Esophagus (tissue), 2 donors: ENCODE measurements at regions not wholly inside any gene's neighbourhood (a gene's known extent, or its start where the extent isn't known, plus 50 kb on each side); places are given as distances from the start of the nearest gene placed in this dataset.

Experiments
- H3K27ac ChIP-seq, 2 donors: one replicate each; pipeline ENCODE4 v1.5.1; 2013; ENCODE audit warnings: low read depth in 2 of 2, mild to moderate bottlenecking in 2 of 2, inconsistent platforms in 1 of 2, low read length in 1 of 2, moderate library complexity in 1 of 2
- H3K27me3 ChIP-seq, 2 donors: one replicate each; pipeline ENCODE4 v1.6.1; 2013; ENCODE audit warnings: low read length in 2 of 2, control low read depth in 1 of 2, mild to moderate bottlenecking in 1 of 2; ENCODE audit not compliant: insufficient read depth in 2 of 2, control insufficient read depth in 1 of 2
- H3K36me3 ChIP-seq, 2 donors: one replicate each; pipeline ENCODE4 v1.6.1; 2013; ENCODE audit warnings: low read length in 1 of 2; ENCODE audit not compliant: control insufficient read depth in 2 of 2, insufficient read depth in 2 of 2
- H3K4me1 ChIP-seq, 2 donors: one replicate each; pipeline ENCODE4 v1.6.1; 2013; ENCODE audit warnings: low read length in 1 of 2; ENCODE audit not compliant: control insufficient read depth in 2 of 2, insufficient read depth in 2 of 2
- H3K4me3 ChIP-seq, 2 donors: one replicate each; pipeline ENCODE4 v1.5.1; 2013; ENCODE audit warnings: low read length in 2 of 2, mild to moderate bottlenecking in 2 of 2, low read depth in 1 of 2, moderate library complexity in 1 of 2
- H3K9me3 ChIP-seq, 2 donors: one replicate each; pipeline ENCODE4 v1.6.1; 2013; ENCODE audit warnings: mild to moderate bottlenecking in 2 of 2, low read depth in 1 of 2, low read length in 1 of 2, moderate library complexity in 1 of 2; ENCODE audit not compliant: control insufficient read depth in 2 of 2, insufficient read depth in 1 of 2
- WGBS, 2 donors: extraction: QIAGEN DNeasy Blood & Tissue Kit; methylation state at CpG; one replicate each; pipeline ENCODE4 v1.1.7; 2013; 5-methylcytosine and 5-hydroxymethylcytosine counted together
- donor health status: healthy with polysubstance abuse.
- donor health status: Bipolar disorder and iron deficiency.

DNA sequence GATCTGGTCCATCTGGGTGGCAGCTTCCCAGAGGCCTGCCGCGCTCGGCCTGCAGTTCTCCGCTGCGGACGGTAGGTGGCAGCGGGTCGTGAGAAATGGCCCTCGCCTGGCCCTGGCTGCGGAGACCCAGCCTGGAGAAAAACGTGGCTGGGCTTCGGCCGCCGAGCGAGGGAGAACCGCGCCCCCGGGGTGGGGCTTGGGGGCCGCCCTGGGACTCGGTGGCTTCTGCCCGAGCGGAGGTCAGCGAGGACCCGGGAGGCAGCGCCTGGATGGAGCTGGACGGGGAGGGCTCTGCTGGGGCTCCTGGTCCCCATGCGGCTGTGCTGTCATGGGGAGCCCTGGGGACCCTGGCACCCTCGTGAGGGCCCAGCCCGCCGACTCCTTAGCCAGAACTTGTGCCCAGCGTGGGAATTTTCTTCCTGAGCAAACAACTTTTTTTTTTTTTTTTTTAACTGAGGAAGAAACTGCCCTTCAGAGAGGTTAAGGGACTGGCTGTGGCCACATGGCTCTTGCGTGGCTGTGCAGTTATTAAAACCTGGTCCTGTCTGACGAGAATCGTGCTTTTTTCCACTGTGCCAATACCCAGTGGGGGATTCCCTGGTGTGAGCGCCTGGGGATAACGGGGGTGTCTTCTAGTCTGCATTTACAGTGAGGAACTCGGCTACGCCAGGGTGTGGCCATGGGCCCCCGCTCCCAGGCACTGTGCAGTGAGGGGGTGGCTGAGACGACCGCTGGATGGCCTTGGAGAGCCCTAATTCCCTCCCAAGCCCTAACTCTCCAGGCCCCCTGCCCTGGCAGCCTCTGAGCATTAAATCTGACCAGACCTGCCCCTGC lies 535.6 kb downstream of the INSC start:
- H3K4me3 ChIP-seq = peak overlapping the region; percentile 41 to 49
- WGBS, 2 donors = 3 to 5% methylated on average over 41 of the region's 41 CpGs
- H3K36me3 ChIP-seq = no peaks in the 10 kb centered on the region
- H3K27me3 ChIP-seq = no peaks in the 10 kb centered on the region
- H3K4me1 ChIP-seq = peaks cover 0 to 4% of the 10 kb centered on the region in 2 donors
- peak overlapping the region; percentile 56 to 70 for H3K27ac ChIP-seq
- no peaks in the 10 kb centered on the region for H3K9me3 ChIP-seq

DNA sequence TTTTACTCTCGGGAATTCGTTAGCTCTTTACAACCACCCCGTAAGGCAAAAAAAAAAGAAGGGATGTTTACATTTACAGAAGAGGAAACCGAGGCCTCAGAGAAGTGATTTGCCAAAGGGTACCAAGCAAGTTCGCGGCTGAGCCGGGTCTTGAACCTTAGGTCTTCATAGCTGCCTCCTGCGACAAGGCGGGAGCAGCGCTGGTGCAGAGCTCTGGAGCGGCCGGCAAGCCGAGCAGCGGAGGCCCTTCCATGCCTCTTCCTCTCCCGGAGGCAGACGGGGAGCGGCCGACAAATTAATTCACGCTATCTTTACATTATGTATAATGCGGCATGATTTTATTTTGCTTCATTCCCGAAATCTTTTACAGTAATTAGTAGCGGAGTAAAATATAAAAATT lies 536.3 kb downstream of the INSC start:
- WGBS, 2 donors = 81 to 83% methylated on average over 22 of the region's 22 CpGs
- Histone ChIP-seq H3K4me3 (no peak overlapping the region), H3K36me3 (no peaks in the 10 kb centered on the region), H3K27me3 (no peaks in the 10 kb centered on the region), H3K4me1 (peaks cover 0 to 4% of the 10 kb centered on the region in 2 donors), H3K9me3 (no peaks in the 10 kb centered on the region), H3K27ac (no peak overlapping the region)

DNA sequence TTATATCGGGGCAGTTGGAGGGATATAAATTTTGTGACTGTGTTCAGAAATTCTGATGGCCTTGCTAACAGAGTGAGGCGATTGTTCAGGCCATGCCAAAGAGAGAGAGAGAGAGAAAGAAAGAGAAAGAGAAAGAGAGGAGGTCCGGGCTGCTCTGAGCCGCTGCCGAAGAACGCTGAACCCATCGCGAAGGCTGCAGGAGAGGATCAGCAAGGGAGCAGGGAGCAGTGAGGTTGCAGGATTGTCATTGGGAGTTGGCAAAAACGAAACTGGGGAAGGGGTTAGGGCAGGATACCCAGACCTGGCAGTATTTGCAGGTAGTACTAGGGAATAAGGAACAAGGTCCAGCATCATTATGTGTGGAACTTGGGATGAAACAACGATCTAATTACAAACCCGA lies 537.1 kb downstream of the INSC start:
- Histone ChIP-seq H3K27ac (no peak overlapping the region), H3K4me3 (no peak overlapping the region), H3K27me3 (no peaks in the 10 kb centered on the region), H3K4me1 (peaks cover 0 to 4% of the 10 kb centered on the region in 2 donors), H3K36me3 (no peaks in the 10 kb centered on the region), H3K9me3 (no peaks in the 10 kb centered on the region)
- 74 to 76% methylated on average over 11 of the region's 11 CpGs for WGBS, 2 donors

DNA sequence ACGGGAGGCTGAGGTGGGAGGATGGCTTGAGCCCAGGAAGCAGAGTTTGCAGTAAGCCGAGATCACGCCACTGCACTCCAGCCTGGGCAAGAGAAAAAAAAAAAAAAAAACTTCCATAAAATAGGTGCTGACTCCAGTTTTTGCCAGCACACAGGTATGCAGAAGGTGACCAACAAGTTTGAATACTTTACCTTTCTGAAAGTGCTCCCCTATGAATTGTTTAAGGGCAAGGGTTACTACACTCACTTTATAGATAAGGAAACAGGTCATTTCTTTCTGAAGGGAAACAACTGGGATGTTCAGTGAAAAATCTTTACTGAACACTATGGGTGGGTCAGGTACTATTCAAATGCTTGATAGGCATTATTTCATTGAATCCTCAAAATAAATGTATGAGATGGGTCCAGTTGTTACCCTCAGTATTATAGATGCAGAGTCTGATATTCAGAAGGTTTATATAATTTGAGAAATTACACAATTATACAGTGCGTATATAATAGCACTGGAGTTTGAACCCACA lies 538.5 kb downstream of the INSC start:
- H3K27ac ChIP-seq = no peak overlapping the region
- WGBS, 2 donors = 84 to 86% methylated on average over 4 of the region's 4 CpGs

DNA sequence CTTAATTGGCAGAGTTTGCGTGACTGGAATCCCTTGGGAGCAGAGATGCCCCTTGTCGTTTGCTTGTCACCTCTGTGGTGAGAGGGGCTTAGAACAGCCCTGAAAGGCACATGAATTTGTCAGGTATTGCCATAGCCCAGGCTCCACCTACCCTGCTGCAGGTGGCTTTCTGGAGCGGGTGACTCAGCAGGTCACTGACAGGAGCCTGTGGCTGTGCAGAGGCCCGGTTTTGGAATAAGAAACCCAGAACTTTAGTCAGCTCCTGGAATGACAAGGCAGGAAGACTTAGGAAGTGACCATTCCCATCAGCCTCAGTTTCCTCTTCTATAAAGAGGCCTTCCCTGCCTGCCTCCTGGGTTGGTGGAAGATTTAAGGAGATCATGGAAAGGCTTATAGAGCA lies 539.7 kb downstream of the INSC start:
- Histone ChIP-seq H3K4me1 (peaks cover 0 to 4% of the 10 kb centered on the region in 2 donors), H3K27ac (no peak overlapping the region), H3K27me3 (no peaks in the 10 kb centered on the region), H3K4me3 (no peak overlapping the region), H3K36me3 (no peaks in the 10 kb centered on the region), H3K9me3 (no peaks in the 10 kb centered on the region)
- 51 to 66% methylated on average over 4 of the region's 4 CpGs for WGBS, 2 donors

More for the DNA sequence above, 538.5 kb downstream of the INSC start:
- H3K36me3 ChIP-seq = no peaks in the 10 kb centered on the region
- H3K9me3 ChIP-seq = no peaks in the 10 kb centered on the region
- H3K27me3 ChIP-seq = no peaks in the 10 kb centered on the region
- H3K4me1 ChIP-seq = peaks cover 0 to 4% of the 10 kb centered on the region in 2 donors
- H3K4me3 ChIP-seq = no peak overlapping the region

DNA sequence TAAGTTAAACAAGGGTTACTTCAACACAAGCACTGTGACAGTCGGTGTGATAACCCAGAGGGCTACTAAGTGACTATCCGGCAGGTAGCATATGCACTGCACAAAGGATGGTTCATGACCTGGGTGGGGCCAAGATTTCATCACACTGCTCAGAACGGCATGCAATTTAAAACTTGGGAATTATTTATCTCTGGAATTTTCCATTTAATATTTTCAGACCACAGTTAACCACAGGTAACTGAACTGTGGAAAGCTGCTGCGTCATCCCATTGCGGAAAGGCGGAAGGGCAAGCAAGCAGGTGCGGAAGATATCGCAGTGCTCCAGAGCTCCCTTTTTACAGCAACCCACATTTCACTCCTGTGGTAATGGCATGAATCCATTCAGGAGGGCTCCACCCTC lies 540.8 kb downstream of the INSC start:
- no peak overlapping the region for H3K27ac ChIP-seq
- H3K9me3 ChIP-seq = no peaks in the 10 kb centered on the region
- no peaks in the 10 kb centered on the region for H3K27me3 ChIP-seq
- 78 to 82% methylated on average over 8 of the region's 8 CpGs for WGBS, 2 donors
- no peaks in the 10 kb centered on the region for H3K36me3 ChIP-seq
- no peak overlapping the region for H3K4me3 ChIP-seq
- peaks cover 0 to 2% of the 10 kb centered on the region in 2 donors for H3K4me1 ChIP-seq

DNA sequence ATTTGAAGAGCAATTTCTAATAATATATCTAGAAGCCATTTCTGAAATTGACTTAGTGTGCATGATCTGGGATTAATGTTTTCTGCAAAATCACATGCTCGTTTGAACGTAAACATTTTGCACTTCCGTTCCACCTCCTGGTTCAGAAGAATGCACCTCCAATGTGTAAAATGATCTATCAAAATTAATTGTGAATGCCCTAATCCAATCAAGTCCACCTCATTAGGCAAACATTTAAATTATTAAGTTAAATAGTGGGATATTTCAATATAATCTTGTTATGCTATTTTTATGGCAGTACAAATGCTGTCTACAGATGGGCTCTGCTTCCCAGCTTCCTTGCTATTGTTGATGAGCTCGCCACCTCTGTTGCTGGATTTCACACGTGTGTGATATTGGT lies 542.5 kb downstream of the INSC start:
- no peaks in the 10 kb centered on the region for H3K36me3 ChIP-seq
- WGBS, 2 donors = 89 to 94% methylated on average over 5 of the region's 5 CpGs
- H3K27ac ChIP-seq = no peak overlapping the region
- H3K9me3 ChIP-seq = no peaks in the 10 kb centered on the region
- H3K4me3 ChIP-seq = no peak overlapping the region
- no peaks in the 10 kb centered on the region for H3K27me3 ChIP-seq
- H3K4me1 ChIP-seq = no peaks in the 10 kb centered on the region

DNA sequence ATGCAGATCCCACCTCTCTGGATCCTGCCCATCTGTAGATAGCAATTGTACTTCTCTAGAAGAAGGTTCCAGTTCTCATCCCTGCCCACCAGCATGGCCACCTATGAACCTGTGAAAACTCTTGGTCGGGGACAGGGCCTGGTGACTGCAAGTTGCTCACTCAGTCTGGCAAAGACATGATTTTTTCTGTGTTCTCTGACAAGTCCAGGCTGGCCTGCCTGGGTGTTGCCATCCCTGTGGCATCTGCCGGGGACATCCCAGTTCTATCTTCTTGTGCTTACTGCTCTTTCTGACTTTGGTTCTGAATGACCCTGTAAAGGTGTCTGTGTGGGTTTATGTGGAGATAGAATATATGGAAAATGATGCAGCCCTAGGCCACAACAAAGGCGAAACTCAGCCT lies 545.8 kb downstream of the INSC start:
- Histone ChIP-seq H3K9me3 (no peaks in the 10 kb centered on the region), H3K4me3 (no peak overlapping the region), H3K4me1 (peaks cover 0 to 5% of the 10 kb centered on the region in 2 donors), H3K36me3 (no peaks in the 10 kb centered on the region), H3K27ac (no peak overlapping the region), H3K27me3 (no peaks in the 10 kb centered on the region)
- 67 to 77% methylated on average over 3 of the region's 3 CpGs for WGBS, 2 donors

DNA sequence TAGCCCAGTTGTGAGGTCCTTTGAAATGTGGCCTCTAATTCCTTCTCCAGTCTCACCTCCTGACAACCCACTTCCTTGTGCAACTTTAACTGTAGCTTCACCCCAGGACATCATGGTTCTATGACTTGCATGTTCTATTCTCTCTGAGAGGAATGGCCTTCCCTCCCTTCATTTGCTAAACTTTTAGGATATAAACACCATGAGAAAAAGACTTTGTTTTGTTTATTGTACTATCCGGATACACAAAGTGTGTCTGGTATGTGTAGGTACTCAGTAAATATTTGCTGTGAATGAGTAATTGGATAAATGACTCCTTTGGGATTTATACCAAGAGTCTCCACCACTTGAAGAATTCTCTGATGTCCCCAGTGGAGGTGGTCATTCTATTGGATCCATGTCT lies 547.6 kb downstream of the INSC start:
- WGBS, 2 donors = 60 to 65% methylated on average over 1 of the region's 1 CpG

DNA sequence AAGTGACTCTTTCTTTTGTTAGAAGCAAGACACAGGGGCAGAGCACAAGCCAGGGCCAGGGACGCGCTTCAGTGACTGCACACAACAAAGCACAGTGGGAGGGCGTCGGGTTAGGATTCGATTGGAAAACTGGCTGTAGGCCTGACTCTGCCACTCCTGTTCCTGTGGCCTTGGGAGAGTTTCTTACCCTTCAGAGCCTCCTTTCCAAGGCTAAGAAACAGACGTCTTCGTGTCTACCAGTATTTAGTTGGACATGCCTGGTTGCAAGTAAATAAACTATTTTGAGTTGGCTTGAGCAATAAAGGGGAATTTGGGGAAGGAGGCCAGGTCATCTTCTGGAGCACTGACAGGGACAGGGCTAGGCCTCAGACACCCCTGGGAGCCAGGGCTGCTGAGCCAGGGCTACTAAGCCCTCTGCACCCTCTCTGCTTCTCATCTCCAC lies 549.1 kb downstream of the INSC start:
- no peaks in the 10 kb centered on the region for H3K27me3 ChIP-seq
- H3K27ac ChIP-seq = no peak overlapping the region
- 34 to 41% methylated on average over 7 of the region's 7 CpGs for WGBS, 2 donors
- H3K4me1 ChIP-seq = peaks cover 0 to 5% of the 10 kb centered on the region in 2 donors
- no peaks in the 10 kb centered on the region for H3K9me3 ChIP-seq
- no peak overlapping the region for H3K4me3 ChIP-seq
- no peaks in the 10 kb centered on the region for H3K36me3 ChIP-seq

More for the DNA sequence above, 547.6 kb downstream of the INSC start:
- H3K27ac ChIP-seq = no peak overlapping the region
- no peak overlapping the region for H3K4me3 ChIP-seq
- H3K27me3 ChIP-seq = no peaks in the 10 kb centered on the region
- H3K4me1 ChIP-seq = peaks cover 0 to 5% of the 10 kb centered on the region in 2 donors
- H3K9me3 ChIP-seq = no peaks in the 10 kb centered on the region
- no peaks in the 10 kb centered on the region for H3K36me3 ChIP-seq
